D341Med (cell line): ENCODE measurements at regions not wholly inside any gene's neighbourhood (a gene's known extent, or its start where the extent isn't known, plus 50 kb on each side); places are given as distances from the start of the nearest gene placed in this dataset.

Experiments used
- DNase-seq: peaks from one replicate; pipeline ENCODE4 v3.0.0; 2012; ENCODE audit warnings: low spot score

DNA sequence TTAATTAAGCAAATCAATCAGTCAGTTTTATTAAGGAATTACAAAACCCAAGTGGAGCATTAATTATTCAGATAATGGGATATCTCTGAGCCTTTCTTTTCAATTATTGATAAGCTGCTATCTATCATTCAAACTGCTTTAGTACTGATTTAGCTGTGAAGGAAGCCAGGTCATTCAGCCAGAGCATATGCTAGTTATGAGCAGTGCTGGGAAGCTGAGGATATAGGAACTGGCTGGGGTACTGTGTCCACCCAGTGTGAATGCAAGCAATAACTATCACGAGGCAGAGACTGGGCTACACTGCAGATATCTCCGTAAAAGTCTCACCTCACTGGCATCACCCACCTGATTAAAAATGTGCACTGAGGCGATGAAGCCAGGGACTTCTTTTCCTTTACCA lies 496.7 kb upstream of the PIK3C3 start:
- no peak for DNase-seq

DNA sequence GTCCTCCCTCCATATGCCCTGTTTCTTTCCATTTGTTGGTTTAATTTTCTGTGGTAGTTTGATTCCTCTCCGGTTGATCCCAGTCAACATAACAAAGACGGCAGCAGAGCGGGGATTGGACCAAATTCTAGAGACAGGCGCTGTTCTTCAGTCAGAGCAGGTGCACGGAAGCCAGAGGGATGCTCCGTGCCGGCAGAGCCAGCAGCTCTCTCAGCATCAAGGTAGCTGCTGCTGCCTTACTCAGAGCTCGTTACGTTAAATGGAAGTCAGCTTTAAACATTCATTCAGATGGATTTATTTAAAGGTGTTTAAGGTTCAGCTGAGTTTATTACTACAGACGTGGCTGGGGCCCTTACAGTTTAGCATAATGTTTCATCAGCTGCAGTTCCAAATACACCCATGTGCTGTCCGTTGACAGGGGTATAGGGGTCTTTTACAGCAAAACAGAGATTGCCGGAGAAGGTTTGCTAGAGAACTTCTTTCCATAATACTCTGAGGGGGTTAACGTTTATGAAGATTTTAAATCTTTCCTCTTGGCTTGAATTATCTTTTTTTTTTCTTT lies 497.2 kb upstream of the PIK3C3 start:
- DNase-seq: no peak

DNA sequence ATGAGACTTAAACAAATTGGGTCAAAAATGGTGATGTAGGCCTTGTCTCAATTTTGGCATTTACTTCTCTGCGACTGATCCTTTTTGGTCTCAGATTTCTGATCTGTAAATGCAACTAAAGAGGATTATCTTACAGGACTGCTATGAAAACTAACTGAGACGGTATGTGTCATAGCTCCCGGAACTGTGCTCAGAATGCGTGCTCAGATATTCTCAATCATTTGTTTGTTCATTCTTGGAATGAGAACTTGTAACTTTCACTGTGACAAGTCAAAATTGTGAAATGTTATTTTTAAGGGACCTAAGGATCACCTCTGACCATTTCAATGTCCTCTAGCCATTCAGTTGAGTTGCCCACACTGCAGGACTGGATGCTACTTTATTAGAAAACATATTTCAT lies 498.2 kb upstream of the PIK3C3 start:
- no peak for DNase-seq

DNA sequence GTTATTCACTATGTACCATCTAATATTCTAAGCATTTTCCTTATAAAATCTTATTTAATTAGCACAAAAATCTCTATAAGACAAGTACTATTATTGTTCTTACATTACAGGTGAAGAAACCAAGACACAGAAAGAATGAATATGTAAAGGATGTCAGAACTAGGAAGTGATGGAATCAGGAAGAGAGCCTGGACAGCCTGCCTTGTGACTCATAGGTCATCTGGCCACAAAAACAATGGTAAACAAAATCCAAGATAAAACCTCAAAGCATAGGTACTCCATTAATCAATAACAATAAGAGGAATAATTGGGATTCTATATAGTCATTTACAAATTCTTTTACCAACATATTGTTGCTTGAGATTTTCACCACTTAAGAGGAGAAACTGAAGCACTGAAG lies 505.4 kb upstream of the PIK3C3 start:
- no peak for DNase-seq

DNA sequence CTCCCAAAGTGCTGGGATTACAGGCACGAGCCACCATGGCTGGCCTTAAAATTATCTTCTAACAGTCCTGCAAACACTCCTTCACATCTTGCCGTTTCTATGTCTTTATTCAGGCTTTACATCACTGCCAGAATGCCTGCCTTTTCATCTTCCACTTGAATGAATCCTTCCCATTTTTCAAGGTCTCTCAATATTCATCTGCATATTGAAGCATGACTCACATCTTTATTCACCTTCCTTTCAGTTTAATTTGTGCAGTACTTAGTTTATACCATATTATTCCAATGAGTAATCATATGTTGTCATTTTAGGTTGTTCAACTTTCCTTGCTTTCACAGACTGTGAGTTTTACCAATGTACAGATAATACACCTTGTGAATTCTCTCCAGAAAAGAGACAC lies 510.1 kb upstream of the PIK3C3 start:
- DNase-seq: no peak

DNA sequence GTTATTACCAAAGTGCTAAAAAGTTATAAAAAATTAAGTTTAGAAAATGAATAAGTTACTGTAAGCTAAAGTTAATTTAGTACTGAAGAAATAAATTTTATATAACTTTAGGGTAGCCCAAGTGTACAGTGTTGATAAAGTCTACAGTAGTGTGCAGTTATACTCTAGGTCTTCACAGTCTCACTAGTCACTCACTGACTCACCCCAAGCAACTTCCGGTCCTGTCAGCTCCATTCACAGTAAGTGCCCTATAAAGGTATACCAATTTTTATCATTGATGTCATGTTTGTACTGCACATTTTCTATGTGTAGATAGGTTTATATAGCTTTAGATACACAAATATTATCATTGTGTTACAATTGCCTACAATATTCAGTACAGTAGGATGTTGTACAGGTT lies 518.3 kb upstream of the PIK3C3 start:
- DNase-seq: no peak

DNA sequence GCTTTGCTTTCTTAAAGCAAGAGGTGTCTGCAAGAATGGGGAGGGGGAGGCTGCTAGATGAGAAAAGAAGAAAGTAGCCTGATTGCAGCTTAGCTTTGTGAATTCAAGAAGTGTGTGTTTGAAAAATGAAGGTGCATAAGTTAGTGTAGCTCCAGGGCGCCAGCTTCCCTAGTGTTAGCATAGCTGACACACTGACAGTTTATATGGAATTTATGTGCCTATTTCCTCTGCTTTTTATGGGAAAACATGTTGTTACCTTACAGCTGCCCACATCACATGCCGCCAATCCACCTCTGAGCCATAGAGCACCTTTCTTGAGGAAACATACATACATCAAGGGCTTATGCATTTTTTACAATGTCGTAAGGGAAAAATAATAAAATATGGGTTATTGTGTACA lies 536.4 kb upstream of the PIK3C3 start:
- DNase-seq: no peak

DNA sequence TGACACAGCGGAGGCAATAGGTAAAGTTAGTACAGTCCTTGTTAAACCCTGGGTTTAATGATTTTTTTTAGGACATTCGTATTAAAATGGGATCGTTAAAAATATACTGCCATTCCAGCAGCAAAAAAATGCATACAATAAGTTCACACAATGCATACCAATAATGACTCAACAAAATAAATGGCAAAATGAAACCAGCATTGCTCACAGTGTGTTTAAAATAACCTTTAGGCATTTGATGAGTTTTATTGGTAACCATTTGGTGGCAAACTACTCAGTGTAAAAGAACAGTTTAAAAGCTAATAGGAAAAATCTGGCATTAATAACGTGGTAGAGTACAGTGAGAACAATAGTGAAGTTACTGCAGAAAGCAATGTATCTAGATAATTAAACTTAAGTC lies 539.0 kb upstream of the PIK3C3 start:
- no peak for DNase-seq

DNA sequence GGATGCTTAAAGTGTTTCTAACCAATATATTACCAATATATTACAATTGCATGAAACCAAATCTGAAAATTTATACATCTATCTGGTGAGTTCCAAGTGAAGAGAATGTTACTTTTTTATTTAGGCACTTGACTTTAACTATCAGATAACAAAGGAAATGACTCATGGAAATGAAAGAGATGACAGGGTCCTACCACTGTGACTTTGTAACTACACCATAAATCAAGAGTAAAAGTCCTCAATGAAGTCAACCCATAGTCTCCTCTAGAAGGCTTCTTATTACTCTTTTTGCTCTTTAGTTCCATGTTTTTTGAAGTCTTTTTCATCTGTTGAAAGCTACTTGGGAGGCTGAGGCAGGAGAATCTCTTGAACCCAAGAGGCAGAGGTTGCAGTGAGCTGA lies 545.0 kb upstream of the PIK3C3 start:
- no peak for DNase-seq

DNA sequence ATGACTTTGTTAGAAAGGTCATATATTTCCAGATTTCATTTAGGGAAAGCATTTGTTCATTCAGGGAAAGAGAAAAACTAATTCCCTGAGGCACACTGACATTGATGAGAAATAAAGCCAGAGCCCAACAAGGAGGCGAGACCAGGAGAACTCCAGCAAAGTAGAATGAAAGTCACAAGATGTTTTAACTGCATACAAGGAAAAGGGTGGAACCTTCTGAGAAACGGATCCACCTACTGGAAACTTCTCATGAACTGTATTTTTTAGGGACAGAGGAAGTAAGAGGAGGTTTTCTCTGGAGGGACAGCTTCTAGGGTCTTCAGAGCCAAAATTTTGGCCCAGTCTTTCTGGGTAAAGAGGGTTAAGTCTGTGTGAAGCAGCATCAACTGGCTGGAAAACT lies 548.2 kb upstream of the PIK3C3 start:
- DNase-seq: no peak

DNA sequence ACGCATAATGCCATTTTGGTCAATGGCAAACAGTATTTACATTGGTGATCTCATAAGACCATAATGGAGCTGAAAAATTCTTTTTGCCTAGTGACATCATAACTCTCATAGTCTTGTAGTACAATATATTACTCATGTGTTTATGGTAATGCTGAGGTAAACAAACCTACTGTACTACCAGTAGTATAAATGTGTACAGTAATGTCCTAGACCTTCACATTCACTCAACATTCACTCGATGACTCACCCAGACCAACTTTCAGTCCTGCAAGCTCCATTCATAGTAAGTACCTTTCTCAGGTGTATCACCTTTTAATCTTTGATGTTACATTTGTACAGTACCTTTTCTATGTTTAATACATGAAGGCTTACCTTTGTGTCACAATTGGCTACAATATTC lies 558.2 kb upstream of the PIK3C3 start:
- DNase-seq: no peak

DNA sequence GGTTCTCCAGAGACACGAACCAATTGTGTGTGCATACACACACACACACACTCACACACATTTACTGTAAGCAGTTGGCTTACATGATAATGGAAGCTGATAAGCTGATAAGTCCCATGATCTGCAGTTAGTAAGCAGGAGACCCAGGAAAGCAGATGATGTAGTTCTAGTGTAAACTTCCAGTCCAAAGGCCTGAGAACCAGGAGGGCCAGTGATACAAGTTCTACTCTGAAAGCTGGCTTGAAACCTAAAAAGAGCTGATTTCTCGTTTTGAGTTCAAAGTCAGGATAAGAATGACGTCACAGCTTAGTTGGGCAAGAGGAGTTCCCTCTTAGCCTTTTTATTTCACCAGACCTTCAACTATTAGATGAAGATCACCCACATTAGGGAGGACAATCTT lies 558.8 kb upstream of the PIK3C3 start:
- no peak for DNase-seq

DNA sequence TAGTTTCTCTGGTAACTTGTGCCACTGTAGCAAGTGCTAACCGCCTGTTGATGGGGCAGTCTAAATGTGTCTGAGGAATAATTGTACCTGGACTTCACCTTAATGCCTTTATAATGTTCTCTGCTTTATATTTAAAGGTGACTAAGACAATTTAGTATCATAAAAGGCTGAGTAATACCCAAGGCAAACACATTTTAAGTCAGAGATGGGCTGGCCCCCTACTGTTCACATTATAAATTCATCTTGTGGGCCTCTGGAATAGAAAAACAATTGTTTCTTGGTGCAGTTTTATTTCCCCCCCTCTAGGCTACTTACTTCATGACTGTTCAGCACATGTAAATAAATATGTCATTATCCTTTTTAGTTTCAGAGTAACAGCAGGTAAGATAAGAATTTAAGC lies 559.3 kb upstream of the PIK3C3 start:
- no peak for DNase-seq

DNA sequence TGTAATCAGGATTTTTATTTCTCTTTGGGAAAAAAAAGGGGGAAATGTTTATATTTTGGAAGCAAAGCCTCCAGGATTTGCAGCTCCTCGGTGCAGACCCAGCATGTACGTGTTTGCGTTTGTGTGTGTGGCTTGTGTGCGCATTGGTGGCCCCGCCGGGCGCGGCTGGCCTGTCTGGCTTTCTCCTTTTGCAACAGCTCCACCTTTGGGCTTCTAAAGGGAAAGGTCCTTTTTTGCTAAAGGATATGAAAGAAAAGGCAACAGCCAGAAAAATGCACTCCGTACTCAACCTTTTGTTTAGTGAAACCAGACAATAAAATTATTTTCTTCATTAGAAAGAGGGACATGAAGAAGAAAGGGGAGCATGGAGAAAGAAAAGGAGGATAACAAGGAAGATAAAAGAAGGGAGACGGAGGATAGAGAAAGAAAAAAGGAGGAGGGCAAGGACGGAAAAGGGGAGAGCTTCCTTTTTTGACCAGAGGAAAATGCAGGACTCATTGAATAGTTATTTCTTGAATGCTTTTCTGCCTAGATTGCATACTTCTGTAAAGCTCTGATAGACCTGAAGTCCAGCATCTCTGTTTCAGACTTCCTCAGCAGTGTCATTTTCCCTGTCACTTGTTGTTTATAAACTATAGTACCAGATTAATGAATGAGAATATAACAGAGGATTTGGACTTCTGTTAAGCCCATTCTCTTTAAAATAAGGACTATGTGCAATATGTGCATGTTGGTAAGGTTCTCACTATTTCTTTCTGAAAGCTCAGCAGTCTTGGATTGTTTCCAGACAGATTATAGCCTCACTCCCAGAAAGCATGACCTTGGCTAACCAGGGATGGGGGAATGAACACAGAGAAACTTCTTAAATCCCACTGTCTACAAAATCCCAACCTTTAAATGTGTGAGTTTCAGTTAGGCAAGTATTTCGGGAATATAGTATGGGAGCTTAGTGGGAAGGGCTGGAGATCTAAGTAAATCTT lies 563.1 kb upstream of the PIK3C3 start:
- peak; percentile 86 for DNase-seq

DNA sequence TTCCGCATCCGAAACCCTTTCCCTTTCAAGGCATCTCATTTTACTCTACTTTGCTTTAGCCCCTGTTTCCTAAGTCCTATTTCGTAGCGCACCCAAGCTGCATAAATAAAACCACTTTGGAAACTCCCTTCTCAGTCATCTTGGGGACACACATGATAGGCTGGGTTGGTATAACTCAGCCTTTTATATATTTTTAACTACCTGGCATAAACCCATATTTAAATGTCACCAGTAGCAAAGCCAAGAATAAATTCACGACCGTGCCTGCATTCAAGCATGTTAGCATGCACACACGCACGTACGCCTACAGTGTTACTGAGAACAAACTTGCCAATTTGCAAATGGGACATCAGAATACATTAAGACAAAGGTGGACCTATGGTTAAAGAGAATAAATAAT lies 564.7 kb upstream of the PIK3C3 start:
- no peak for DNase-seq

DNA sequence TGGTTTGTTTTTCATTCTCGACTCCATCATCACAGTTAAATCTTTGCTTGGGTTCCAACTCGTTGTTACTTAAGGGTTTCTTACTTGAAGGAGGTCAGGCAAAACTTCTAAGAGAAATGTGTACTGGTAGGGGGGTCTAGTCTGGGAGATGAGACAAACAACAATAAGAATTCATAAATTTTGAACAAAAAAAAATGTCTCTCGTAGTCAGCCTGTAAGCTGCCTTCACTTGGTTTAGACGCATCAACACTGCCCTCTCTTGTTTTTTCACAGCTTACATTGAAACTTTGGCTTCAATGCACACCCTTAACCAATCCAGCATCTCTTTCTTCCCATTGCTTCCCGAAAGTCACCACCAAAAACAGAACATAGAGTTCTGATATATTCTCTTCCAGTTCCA lies 576.4 kb upstream of the PIK3C3 start:
- peak; percentile 51 for DNase-seq

DNA sequence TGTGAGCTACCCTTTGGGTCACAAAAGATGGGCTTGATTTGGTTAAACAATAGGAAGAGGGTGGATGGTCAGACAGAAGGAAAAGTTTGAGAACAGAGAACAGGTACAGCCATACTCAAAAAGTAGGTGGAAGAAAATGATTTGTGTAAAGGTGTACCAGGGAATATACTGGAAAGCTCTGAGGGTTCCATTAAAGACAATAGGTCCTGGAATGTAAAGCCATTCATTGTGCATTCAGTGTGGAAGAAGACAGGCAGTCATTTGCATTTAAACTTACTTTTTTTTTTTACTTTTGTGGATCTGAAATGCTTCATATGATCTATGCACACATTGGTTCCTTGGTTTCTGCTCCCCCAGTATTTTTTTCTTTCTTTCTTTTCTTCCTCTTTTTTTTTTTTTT lies 581.4 kb upstream of the PIK3C3 start:
- no peak for DNase-seq

DNA sequence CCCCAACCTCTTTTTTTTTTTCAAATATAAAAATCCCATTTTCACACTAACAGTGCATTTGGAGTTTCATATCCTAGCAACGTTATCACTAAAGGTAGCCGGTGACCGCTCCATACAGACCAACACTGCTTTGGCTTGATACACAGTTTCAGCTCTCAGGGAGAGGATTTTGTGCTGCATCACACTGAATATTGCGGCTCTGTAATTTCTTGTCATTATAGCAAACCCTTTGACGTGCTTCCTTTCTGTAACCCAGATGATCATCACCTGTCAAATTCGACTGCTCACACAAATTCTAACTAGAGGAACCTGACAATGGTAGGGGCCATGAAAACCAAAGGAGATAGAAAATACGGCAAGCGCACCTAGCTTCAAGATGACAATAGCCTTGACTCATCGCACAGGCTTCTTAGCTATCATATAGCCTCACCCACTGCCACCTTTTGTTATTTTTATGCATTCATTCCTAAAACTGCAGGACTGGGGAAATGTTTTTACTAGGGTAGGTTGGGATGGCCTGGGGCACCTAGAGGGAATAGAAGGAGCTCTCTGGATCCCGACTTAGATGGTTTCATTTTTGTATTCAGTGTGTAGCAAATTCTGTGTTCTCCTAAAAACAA lies 582.9 kb upstream of the PIK3C3 start:
- DNase-seq: no peak

DNA sequence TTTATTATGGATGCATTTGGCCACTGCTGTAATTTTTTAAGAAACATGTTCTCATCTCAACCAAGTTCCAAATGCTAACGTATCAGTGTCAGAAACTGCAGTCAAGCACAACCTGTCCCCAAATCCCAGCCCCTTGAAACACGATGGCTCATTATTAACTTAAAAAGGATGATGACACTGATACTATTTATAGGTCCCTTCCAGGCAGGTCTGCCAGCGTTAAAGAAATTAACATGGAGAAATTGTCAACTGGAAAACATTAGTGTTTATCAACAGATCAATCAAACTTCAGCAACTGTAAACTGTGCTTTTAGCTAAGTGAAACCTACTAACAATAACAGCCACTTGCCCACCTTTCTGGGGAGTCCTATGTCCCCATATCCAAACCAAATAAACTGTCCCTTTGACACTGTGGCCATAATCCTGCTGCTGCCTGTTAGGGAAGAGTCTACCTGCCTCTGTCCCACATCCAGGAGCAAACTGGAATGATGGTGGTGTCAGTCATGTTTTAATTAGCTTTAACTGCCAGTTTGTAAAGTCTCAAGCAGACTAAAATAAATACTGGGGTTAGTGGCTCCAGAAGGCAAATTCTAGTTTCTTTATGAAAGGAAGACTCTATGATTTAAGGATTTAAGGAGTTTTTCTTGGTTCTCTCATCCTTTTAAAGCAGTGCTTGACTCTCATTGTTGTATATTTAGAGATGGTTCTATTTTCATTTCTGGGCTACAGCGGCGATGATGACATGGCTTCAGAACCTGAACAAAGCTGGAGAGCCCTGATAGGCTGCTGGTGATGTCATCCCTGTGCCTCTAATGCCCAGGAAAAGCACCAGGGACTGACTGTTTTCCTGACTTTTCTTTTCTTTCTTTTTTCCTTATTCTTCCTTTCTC lies 583.6 kb upstream of the PIK3C3 start:
- DNase-seq: no peak

DNA sequence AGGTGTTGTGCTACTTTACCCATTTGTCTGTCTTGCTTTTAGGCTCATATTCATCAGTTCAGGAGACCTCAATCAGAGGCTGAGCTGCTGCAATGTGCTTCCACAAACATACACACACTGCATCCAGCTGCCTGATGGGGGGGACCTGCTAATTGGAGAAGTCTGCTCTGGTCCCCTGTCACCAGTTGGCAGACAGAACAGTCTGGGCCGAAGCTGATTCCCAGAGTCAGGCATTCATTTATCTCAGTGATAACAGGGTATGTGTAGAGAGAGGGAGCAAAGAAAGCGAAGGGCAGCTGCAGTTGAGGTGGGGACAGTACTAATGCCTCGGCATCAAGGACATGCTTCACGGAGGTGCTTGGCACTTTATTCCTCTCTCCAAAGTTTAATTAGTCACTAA lies 584.3 kb upstream of the PIK3C3 start:
- no peak for DNase-seq

DNA sequence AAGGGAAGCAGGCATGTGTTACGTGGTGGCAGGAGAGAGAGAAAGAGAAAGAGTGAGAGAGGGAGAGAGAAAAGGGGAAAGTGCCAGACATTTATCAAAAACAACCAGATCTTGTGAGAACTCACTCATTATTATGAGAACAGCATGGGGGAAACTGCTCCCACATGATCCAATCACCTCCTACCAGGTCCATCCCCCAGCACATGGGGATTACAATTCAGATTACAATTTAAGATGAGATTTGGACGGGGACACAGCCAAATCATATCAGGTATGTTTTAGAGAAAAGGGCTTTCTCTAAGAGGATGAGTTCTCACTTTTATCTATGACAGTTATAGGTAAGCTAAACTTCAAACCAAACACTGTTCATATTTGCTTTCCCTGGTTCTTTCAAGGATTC lies 597.3 kb upstream of the PIK3C3 start:
- DNase-seq: no peak

DNA sequence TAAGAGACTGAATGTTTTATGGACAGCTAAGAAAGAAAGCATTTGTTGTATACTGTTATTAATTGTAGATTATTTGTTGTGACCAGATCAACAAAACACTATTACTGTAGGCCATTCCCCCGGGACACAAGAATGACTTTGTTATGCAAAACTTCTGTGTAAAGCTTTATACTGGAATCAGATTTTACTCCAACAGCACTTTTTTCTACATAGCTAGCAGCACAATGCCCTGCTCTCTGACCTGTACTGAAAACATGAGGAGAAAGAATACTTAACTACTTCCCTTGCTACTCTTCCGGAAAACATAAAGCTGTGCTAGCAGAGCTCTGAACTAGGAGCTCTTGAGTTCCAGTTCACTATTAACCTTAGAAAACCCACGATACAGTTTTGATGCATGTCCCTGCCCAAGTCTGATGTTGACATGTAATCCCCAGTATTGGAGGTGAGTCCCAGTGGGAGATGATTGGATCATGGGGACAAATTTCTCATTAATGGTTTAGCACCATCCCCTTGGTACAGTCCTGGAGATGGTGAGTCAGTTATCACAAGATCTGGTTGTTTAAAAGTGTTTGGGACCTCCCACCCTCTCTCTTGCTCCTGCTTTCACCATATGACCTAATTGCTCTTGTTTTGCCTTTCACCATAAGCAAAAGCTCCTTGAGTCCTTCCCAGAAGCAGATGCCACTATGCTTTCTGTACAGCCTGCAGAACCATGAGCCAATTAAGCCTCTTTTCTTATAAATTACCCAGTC lies 601.1 kb upstream of the PIK3C3 start:
- no peak for DNase-seq
